GM23338 (cell line): ENCODE measurements at regions not wholly inside any gene's neighbourhood (a gene's known extent, or its start where the extent isn't known, plus 50 kb on each side); places are given as distances from the start of the nearest gene placed in this dataset.
A peak's percentile ranks its signal among the peaks of the same experiment; 100 is the strongest.
"Not testable (repeated sequence)": the region's sequence is repeated elsewhere in the genome, so short reads cannot be mapped to it uniquely, and the experiment has no call there.

ENCODE experiments used
- ATAC-seq: fragments of 200-7000 bp; cut with Tn5 transposase; 3 replicates; pipeline ENCODE4 v1.9.1; 2020
- DNase-seq: peaks from one replicate; pipeline ENCODE4 v3.0.0-alpha.2; 2015; ENCODE audit warnings: low spot score
- H2AFZ ChIP-seq: fragments of 200-600 bp; sonication (generic); 2 replicates; pipeline ENCODE4 v1.8.0; 2016; ENCODE audit warnings: antibody characterized with exemption, mild to moderate bottlenecking, moderate library complexity
- H3F3A ChIP-seq: fragments of 200-600 bp; sonication (generic); replicated peaks from 2 replicates; pipeline ENCODE4 v1.8.0; 2017; ENCODE audit warnings: antibody characterized with exemption, mixed run types, low read depth
- H3K27ac ChIP-seq: fragments of 200-600 bp; sonication (generic); 2 replicates; pipeline ENCODE4 v1.6.1; 2016; ENCODE audit warnings: low read depth
- H3K27me3 ChIP-seq: fragments of 200-600 bp; sonication (generic); 2 replicates; pipeline ENCODE4 v1.8.0; 2016; ENCODE audit warnings: mild to moderate bottlenecking, mixed run types, moderate library complexity; ENCODE audit not compliant: insufficient read depth
- H3K36me3 ChIP-seq: fragments of 200-600 bp; sonication (generic); 2 replicates; pipeline ENCODE4 v1.8.0; 2016; ENCODE audit warnings: mild to moderate bottlenecking; ENCODE audit not compliant: insufficient read depth
- H3K4me1 ChIP-seq: fragments of 200-600 bp; sonication (generic); 2 replicates; pipeline ENCODE4 v1.8.0; 2016; ENCODE audit warnings: mild to moderate bottlenecking, moderate library complexity; ENCODE audit not compliant: insufficient read depth
- H3K4me2 ChIP-seq: fragments of 200-600 bp; sonication (generic); 2 replicates; pipeline ENCODE4 v1.7.1; 2017; ENCODE audit warnings: mixed run types
- H3K4me3 ChIP-seq: fragments of 200-600 bp; sonication (generic); 2 replicates; pipeline ENCODE4 v1.6.1; 2016; ENCODE audit warnings: mixed run types
- H3K79me2 ChIP-seq: fragments of 200-600 bp; sonication (generic); replicated peaks from 2 replicates; pipeline ENCODE4 v1.8.0; 2017; ENCODE audit warnings: mild to moderate bottlenecking; ENCODE audit not compliant: insufficient read depth
- H3K9me2 ChIP-seq: fragments of 200-600 bp; sonication (generic); 2 replicates; pipeline ENCODE4 v1.8.0; 2017; ENCODE audit not compliant: insufficient read depth
- H4K20me1 ChIP-seq: fragments of 200-600 bp; sonication (generic); replicated peaks from 2 replicates; pipeline ENCODE4 v1.8.0; 2017; ENCODE audit warnings: mild to moderate bottlenecking; ENCODE audit not compliant: insufficient read depth
- H3K27ac Mint-ChIP-seq: 2 replicates; pipeline ENCODE4 v1.8.0; 2020; ENCODE audit warnings: inconsistent platforms, mild to moderate bottlenecking, moderate library complexity, mixed read lengths
- H3K27me3 Mint-ChIP-seq: 3 replicates; pipeline ENCODE4 v1.8.0; 2022; ENCODE audit warnings: low read depth, mild to moderate bottlenecking, moderate library complexity, mixed read lengths, inconsistent platforms; ENCODE audit not compliant: insufficient read depth, poor library complexity
- H3K36me3 Mint-ChIP-seq: 3 replicates; pipeline ENCODE4 v1.8.0; 2021; ENCODE audit warnings: low read depth, mild to moderate bottlenecking, inconsistent platforms, moderate library complexity, mixed read lengths
- H3K4me1 Mint-ChIP-seq: 3 replicates; pipeline ENCODE4 v1.8.0; 2020; ENCODE audit warnings: mild to moderate bottlenecking, inconsistent platforms, mixed read lengths
- H3K4me3 Mint-ChIP-seq: 3 replicates; pipeline ENCODE4 v1.8.0; 2021; ENCODE audit warnings: moderate library complexity, mild to moderate bottlenecking, inconsistent platforms, mixed read lengths
- H3K9me3 Mint-ChIP-seq: 3 replicates; pipeline ENCODE4 v1.8.0; 2020; ENCODE audit warnings: moderate library complexity, mild to moderate bottlenecking, inconsistent platforms, mixed read lengths
- CREB1 ChIP-seq: fragments of 250-450 bp; sonication (Bioruptor Pico); IDR thresholded peaks from 2 replicates; pipeline ENCODE4 v1.5.0; 2020; ENCODE audit warnings: low read depth, mild to moderate bottlenecking, moderate library complexity
- EZH2 ChIP-seq: fragments of 200-600 bp; sonication (generic); IDR thresholded peaks from one replicate; pipeline ENCODE4 v1.8.0; 2017; ENCODE audit warnings: antibody characterized with exemption, mild to moderate bottlenecking, low read depth; ENCODE audit not compliant: unreplicated experiment
- EZH2phosphoT487 ChIP-seq: fragments of 200-600 bp; sonication (generic); IDR thresholded peaks from one replicate; pipeline ENCODE4 v1.8.1; 2018; ENCODE audit warnings: antibody characterized with exemption; ENCODE audit not compliant: unreplicated experiment
- JUNB ChIP-seq: IDR thresholded peaks from one replicate; pipeline ENCODE4 v1.6.1; 2016; ENCODE audit warnings: antibody characterized with exemption; ENCODE audit not compliant: unreplicated experiment
- NANOG ChIP-seq: IDR thresholded peaks from 2 replicates; pipeline ENCODE4 v1.6.1; 2016; ENCODE audit warnings: antibody characterized with exemption, borderline replicate concordance
- STAT1 ChIP-seq: IDR thresholded peaks from one replicate; pipeline ENCODE4 v1.6.1; 2016; ENCODE audit warnings: antibody characterized with exemption; ENCODE audit not compliant: unreplicated experiment
- TF ChIP-seq, protein P1 (sequence below), 2 experiments: fragments of 200-600 bp in 1 of 2; sonication (generic) in 1 of 2; conservative IDR thresholded peaks; 2 replicates each; pipeline versions ENCODE4 v1.5.1 to v1.6.1; 2016 to 2017; ENCODE audit warnings: antibody characterized with exemption in 2 of 2, low read depth in 2 of 2, mild to moderate bottlenecking in 2 of 2, moderate library complexity in 1 of 2

- not testable (repeated sequence) for DNase-seq, H4K20me1 ChIP-seq, H3K27ac ChIP-seq, H3K27me3 ChIP-seq, H3K4me2 ChIP-seq, H3K27ac Mint-ChIP-seq, H3K4me3 Mint-ChIP-seq, H3K27me3 Mint-ChIP-seq, H3K9me2 ChIP-seq, H3K9me3 Mint-ChIP-seq, H3K4me3 ChIP-seq, H3K79me2 ChIP-seq, H3F3A ChIP-seq, H3K36me3 ChIP-seq, ATAC-seq, H2AFZ ChIP-seq, H3K36me3 Mint-ChIP-seq
- peaks cover 28% of the 10 kb centered on the region for H3K4me1 Mint-ChIP-seq
- H3K4me1 ChIP-seq, result peaks cover 42% of the 10 kb centered on the region
Measured at GRCh38 chr4:133267506-133267905, 118.4 kb downstream of the PCDH10 start.

- peaks cover 48% of the 10 kb centered on the region for H3K4me1 ChIP-seq
- not testable (repeated sequence) for H3K9me3 Mint-ChIP-seq, ATAC-seq, H3F3A ChIP-seq, H3K9me2 ChIP-seq, H3K27me3 ChIP-seq, H3K36me3 ChIP-seq, H4K20me1 ChIP-seq, H3K27ac ChIP-seq, H3K36me3 Mint-ChIP-seq, DNase-seq, H3K4me3 ChIP-seq, H3K4me2 ChIP-seq, H3K27me3 Mint-ChIP-seq, H3K4me3 Mint-ChIP-seq, H3K27ac Mint-ChIP-seq, H3K79me2 ChIP-seq, H2AFZ ChIP-seq
- peaks cover 34% of the 10 kb centered on the region for H3K4me1 Mint-ChIP-seq
Measured at GRCh38 chr4:133266966-133267365, 117.9 kb downstream of the PCDH10 start.

GRCh38 chr4:133264251-133264650 lies 115.2 kb downstream of the PCDH10 start:
- H4K20me1 ChIP-seq, H3K4me3 Mint-ChIP-seq, H3K9me2 ChIP-seq, H2AFZ ChIP-seq, H3K4me2 ChIP-seq, H3K27me3 ChIP-seq, ATAC-seq, H3K36me3 ChIP-seq, H3K36me3 Mint-ChIP-seq, DNase-seq, H3K79me2 ChIP-seq, H3F3A ChIP-seq, H3K27ac Mint-ChIP-seq, H3K27me3 Mint-ChIP-seq, H3K4me3 ChIP-seq, H3K9me3 Mint-ChIP-seq: not testable (repeated sequence)
- H3K4me1 Mint-ChIP-seq, result peaks cover 29% of the 10 kb centered on the region
- Histone ChIP-seq H3K4me1 (peaks cover 43% of the 10 kb centered on the region), H3K27ac (peak overlapping the region; percentile 89)

GRCh38 chr4:133263104-133263503 lies 114.0 kb downstream of the PCDH10 start:
- peak overlapping the region; percentile 83; the same call in 1 of the 2 replicates for H3K27ac ChIP-seq
- Mint-ChIP-seq H3K27me3 (no peaks in the 10 kb centered on the region), H3K4me3 (no peak overlapping the region), H3K4me1 (peaks cover 30% of the 10 kb centered on the region), H3K27ac (no peak overlapping the region), H3K9me3 (no peaks in the 10 kb centered on the region), H3K36me3 (no peaks in the 10 kb centered on the region)
- ATAC-seq, result peak; percentile 36; the same call in 1 of the 3 replicates
- no peaks in the 10 kb centered on the region for H3K9me2 ChIP-seq
- no peaks in the 10 kb centered on the region for H4K20me1 ChIP-seq
- no peaks in the 10 kb centered on the region for H3K79me2 ChIP-seq
- no peaks in the 10 kb centered on the region for H3F3A ChIP-seq
- DNase-seq, result peak; percentile 25
- no peak overlapping the region for H3K4me3 ChIP-seq
- no peaks in the 10 kb centered on the region for H3K36me3 ChIP-seq
- peaks cover 48% of the 10 kb centered on the region for H3K4me1 ChIP-seq
- H2AFZ ChIP-seq, result peak overlapping the region; percentile 9; the same call in 1 of the 2 replicates
- peak overlapping the region; percentile 58 for H3K4me2 ChIP-seq
- no peaks in the 10 kb centered on the region for H3K27me3 ChIP-seq
- TF ChIP-seq JUNB (no peak), EZH2phosphoT487 (no peak), CREB1 (CRISPR knock-in tag) (no peak), NANOG (no peak), EZH2 (no peak), STAT1 (no peak)
- TF ChIP-seq, protein P1, sequence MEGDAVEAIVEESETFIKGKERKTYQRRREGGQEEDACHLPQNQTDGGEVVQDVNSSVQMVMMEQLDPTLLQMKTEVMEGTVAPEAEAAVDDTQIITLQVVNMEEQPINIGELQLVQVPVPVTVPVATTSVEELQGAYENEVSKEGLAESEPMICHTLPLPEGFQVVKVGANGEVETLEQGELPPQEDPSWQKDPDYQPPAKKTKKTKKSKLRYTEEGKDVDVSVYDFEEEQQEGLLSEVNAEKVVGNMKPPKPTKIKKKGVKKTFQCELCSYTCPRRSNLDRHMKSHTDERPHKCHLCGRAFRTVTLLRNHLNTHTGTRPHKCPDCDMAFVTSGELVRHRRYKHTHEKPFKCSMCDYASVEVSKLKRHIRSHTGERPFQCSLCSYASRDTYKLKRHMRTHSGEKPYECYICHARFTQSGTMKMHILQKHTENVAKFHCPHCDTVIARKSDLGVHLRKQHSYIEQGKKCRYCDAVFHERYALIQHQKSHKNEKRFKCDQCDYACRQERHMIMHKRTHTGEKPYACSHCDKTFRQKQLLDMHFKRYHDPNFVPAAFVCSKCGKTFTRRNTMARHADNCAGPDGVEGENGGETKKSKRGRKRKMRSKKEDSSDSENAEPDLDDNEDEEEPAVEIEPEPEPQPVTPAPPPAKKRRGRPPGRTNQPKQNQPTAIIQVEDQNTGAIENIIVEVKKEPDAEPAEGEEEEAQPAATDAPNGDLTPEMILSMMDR (conservative IDR thresholded peaks at IDR 0.05; ENCODE audit: low read depth in 2 of 2), result no peak
